WI38 (cell line): ENCODE measurements at regions not wholly inside any gene's neighbourhood (a gene's known extent, or its start where the extent isn't known, plus 50 kb on each side); places are given as distances from the start of the nearest gene placed in this dataset.

Source experiments
- H3K4me3 ChIP-seq: 2 replicates; pipeline ENCODE4 v1.5.1; 2011; ENCODE audit warnings: low read depth, mild to moderate bottlenecking, control low read depth, low read length
- TF ChIP-seq, protein P1 (sequence below): IDR thresholded peaks from 2 replicates; pipeline ENCODE4 v1.5.1; 2012; ENCODE audit warnings: low read depth, mild to moderate bottlenecking, control low read depth, low read length

- TF ChIP-seq, protein P1, sequence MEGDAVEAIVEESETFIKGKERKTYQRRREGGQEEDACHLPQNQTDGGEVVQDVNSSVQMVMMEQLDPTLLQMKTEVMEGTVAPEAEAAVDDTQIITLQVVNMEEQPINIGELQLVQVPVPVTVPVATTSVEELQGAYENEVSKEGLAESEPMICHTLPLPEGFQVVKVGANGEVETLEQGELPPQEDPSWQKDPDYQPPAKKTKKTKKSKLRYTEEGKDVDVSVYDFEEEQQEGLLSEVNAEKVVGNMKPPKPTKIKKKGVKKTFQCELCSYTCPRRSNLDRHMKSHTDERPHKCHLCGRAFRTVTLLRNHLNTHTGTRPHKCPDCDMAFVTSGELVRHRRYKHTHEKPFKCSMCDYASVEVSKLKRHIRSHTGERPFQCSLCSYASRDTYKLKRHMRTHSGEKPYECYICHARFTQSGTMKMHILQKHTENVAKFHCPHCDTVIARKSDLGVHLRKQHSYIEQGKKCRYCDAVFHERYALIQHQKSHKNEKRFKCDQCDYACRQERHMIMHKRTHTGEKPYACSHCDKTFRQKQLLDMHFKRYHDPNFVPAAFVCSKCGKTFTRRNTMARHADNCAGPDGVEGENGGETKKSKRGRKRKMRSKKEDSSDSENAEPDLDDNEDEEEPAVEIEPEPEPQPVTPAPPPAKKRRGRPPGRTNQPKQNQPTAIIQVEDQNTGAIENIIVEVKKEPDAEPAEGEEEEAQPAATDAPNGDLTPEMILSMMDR = no peak
- H3K4me3 ChIP-seq = no peak overlapping the region
These were observed 113.8 kb upstream of the AFDN start for GRCh38 chr6:167712731-167713475.

- no peak overlapping the region for H3K4me3 ChIP-seq
- TF ChIP-seq, protein P1 = no peak
These were observed 112.6 kb upstream of the AFDN start for GRCh38 chr6:167714152-167714551.

DNA sequence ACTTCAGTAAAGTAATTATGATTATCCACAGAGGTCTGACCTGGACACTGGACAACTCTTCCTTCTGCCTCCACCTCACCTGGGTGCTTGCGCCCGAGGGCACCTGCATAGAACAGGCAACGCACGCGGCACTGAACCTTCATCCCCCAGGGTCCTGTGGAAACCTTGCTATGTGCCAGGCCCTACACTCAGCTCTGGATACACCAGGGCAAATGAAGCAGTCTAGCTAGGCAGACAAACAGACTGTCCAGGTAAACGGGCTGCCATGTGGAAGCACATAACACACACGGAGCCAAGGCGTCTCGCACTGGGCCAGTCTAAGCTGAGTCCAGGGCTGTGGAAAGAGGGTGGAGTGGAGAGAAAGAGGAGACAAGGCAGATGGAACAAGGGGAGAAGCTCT is 109.3 kb upstream of the AFDN start:
- TF ChIP-seq, protein P1 = no peak
- no peak overlapping the region for H3K4me3 ChIP-seq

GRCh38 chr6:167717867-167718266 is 108.8 kb upstream of the AFDN start:
- TF ChIP-seq, protein P1 = no peak
- no peak overlapping the region for H3K4me3 ChIP-seq

- TF ChIP-seq, protein P1 = no peak
- no peak overlapping the region for H3K4me3 ChIP-seq
These were observed 106.8 kb upstream of the AFDN start for GRCh38 chr6:167719920-167720319.

DNA sequence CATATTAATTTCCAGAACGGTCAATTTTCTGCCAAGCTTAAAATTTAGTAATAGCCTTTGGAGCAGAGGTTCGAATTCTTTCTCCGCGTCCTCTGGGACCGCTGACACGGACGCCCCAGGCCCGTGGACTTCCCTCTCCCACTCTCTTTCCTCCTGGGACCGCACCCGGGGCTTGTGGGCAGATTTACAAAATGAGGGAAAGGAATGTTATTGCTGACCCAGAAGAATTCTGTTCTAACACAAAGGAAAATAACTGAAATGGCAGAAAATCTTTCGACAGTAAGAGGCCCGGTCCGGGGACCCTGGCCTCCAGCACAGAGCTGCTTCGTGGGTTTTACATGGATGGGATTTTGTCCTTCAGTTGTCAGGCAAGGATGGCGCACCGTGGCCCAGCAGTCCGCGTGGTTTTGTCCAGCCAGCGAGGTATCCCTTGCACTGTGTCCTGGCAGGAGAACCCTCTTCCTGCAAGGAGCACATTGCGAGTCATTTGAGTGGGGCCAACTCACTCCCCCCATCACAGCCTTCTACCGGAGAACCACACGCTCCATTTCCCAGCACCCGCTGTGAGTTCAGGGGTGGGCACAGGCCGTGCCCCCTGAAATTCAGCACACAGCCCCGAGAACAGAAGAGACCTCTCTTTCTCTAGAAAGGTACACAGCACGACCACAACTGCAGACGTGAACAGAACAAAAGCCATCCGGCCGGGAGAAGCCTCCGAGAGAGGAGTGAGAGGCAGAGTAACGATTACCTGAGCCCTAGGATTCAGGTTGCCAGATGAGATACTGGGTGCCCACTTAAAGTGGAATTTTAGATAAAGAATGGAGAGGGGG is 106.0 kb upstream of the AFDN start:
- no peak overlapping the region for H3K4me3 ChIP-seq
- TF ChIP-seq, protein P1 = no peak

GRCh38 chr6:167721291-167721690 is 105.4 kb upstream of the AFDN start:
- no peak overlapping the region for H3K4me3 ChIP-seq
- TF ChIP-seq, protein P1 = no peak
